Loucy (cell line): ENCODE measurements at regions not wholly inside any gene's neighbourhood (a gene's known extent, or its start where the extent isn't known, plus 50 kb on each side); places are given as distances from the start of the nearest gene placed in this dataset.

Experiments used
- CTCF ChIP-seq: fragments of 200-600 bp; sonication (generic); conservative IDR thresholded peaks from 2 replicates; pipeline ENCODE4 v1.5.1; 2014; ENCODE audit warnings: mild to moderate bottlenecking, antibody characterized with exemption, low read length
- EZH2phosphoT487 ChIP-seq: fragments of 200-600 bp; IDR thresholded peaks from 2 replicates; pipeline ENCODE4 v1.6.1; 2018; ENCODE audit warnings: antibody characterized with exemption, mild to moderate bottlenecking, moderate library complexity, borderline replicate concordance

GRCh38 chr6:118740372-118740771, 89.0 kb upstream of the CEP85L start:
- TF ChIP-seq CTCF (no peak), EZH2phosphoT487 (no peak)
